HepG2 (cell line): ENCODE measurements at regions not wholly inside any gene's neighbourhood (a gene's known extent, or its start where the extent isn't known, plus 50 kb on each side); places are given as distances from the start of the nearest gene placed in this dataset.

Source experiments
- ATAC-seq: fragments of 200-7000 bp; cut with Tn5 transposase; 3 replicates; pipeline ENCODE4 v1.9.1; 2020; ENCODE audit warnings: mild to moderate bottlenecking, moderate library complexity
- BruUV-seq: library from RNA; stranded (reverse); fragments of 400-500 nt; replicated peaks from 2 replicates; lab custom pipeline; 2021; lab: Mats Ljungman, UMichigan
- CTCF ChIA-PET: fragments of 300-600 bp; formaldehyde crosslinking; extraction: SDS; loops from one replicate; lab custom pipeline; 2021; ENCODE audit warnings: low total read pairs, inconsistent platforms, low intra/inter-chr PET ratio; lab: Yijun Ruan, JAX
- POLR2A ChIA-PET: fragments of 350-600 bp; sonication (Branson Sonifier 250); formaldehyde crosslinking; loops from one replicate; lab custom pipeline; 2020; ENCODE audit warnings: antibody characterized with exemption, inconsistent platforms; lab: Yijun Ruan, JAX
- DNase-seq: peaks from one replicate; pipeline ENCODE4 v3.0.0-alpha.2; 2015; ENCODE audit warnings: low spot score
- FAIRE-seq: peaks from 3 replicates; lab custom pipeline; 2011; peaks lifted over from hg19 to GRCh38; lab: Jason Lieb, UNC
- H2AFZ ChIP-seq: one replicate; pipeline ENCODE4 v1.6.1; 2011; ENCODE audit warnings: low read length, inconsistent platforms
- H3K27ac ChIP-seq: fragments of 300-600 bp; 3 replicates; pipeline ENCODE4 v1.8.0; 2011; ENCODE audit warnings: mixed run types, mild to moderate bottlenecking, mixed read lengths, low read length, inconsistent platforms; ENCODE audit not compliant: insufficient read depth; ENCODE audit errors: extremely low read length
- H3K27me3 ChIP-seq, 2 experiments: fragments of 200-600 bp in 1 of 2; 2 replicates in 1 of 2; 3 replicates in 1 of 2; pipeline versions ENCODE4 v1.6.0 to v1.8.0; 2011; ENCODE audit warnings: low read length in 2 of 2, mild to moderate bottlenecking in 2 of 2, moderate library complexity in 2 of 2, inconsistent platforms in 1 of 2; ENCODE audit not compliant: insufficient read depth in 2 of 2, control insufficient read depth in 1 of 2
- H3K36me3 ChIP-seq, 2 experiments: fragments of 200-600 bp in 1 of 2; replicated peaks in 1 of 2; 2 replicates in 1 of 2; 3 replicates in 1 of 2; pipeline versions ENCODE4 v1.5.1 to v1.8.0; 2011; ENCODE audit warnings: low read length in 2 of 2, inconsistent platforms in 1 of 2; ENCODE audit not compliant: insufficient read depth in 2 of 2, control insufficient read depth in 1 of 2
- H3K4me1 ChIP-seq: 2 replicates; pipeline ENCODE4 v1.5.1; 2012; ENCODE audit warnings: low read length, inconsistent platforms; ENCODE audit not compliant: insufficient read depth
- H3K4me2 ChIP-seq: 2 replicates; pipeline ENCODE4 v1.6.0; 2011; ENCODE audit warnings: low read depth, low read length, inconsistent platforms
- H3K4me3 ChIP-seq, 3 experiments: fragments of 200-600 bp in 1 of 3; sonication (generic), shearing (Covaris generic) in 1 of 3; replicated peaks in 1 of 3; 2 replicates each; pipeline ENCODE4 v1.5.1; 2011 to 2016; ENCODE audit warnings: low read length in 3 of 3, inconsistent platforms in 2 of 3, low read depth in 2 of 3, mild to moderate bottlenecking in 2 of 3, control low read depth in 1 of 3, mixed read lengths in 1 of 3; ENCODE audit not compliant: insufficient read depth in 1 of 3
- H3K79me2 ChIP-seq: one replicate; pipeline ENCODE4 v1.6.1; 2011; ENCODE audit warnings: low read length, inconsistent platforms; ENCODE audit not compliant: insufficient read depth
- H3K9ac ChIP-seq: 2 replicates; pipeline ENCODE4 v1.6.0; 2011; ENCODE audit warnings: mild to moderate bottlenecking, low read depth, low read length, inconsistent platforms; ENCODE audit not compliant: insufficient read depth
- H3K9me3 ChIP-seq: 2 replicates; pipeline ENCODE4 v1.5.1; 2012; ENCODE audit warnings: mild to moderate bottlenecking, low read length
- H4K20me1 ChIP-seq: 2 replicates; pipeline ENCODE4 v1.6.0; 2011; ENCODE audit warnings: inconsistent platforms, mild to moderate bottlenecking, low read length, moderate library complexity; ENCODE audit not compliant: insufficient read depth
- ATRX ChIP-seq: sonication (generic); formaldehyde crosslinking; IDR thresholded peaks from 2 replicates; pipeline ENCODE4 v1.4.0; 2020; ENCODE audit warnings: missing genetic modification reagents, borderline replicate concordance
- BORCS8-MEF2B ChIP-seq: sonication (generic); formaldehyde crosslinking; IDR thresholded peaks from 2 replicates; pipeline ENCODE4 v1.8.0; 2022; ENCODE audit warnings: mild to moderate bottlenecking, missing genetic modification reagents
- CREM ChIP-seq, 2 experiments: sonication (generic) in 1 of 2; formaldehyde crosslinking in 1 of 2; IDR thresholded peaks; 2 replicates each; pipeline versions ENCODE4 v1.4.0 to v1.6.1; 2016 to 2020; ENCODE audit warnings: antibody characterized with exemption in 1 of 2, mild to moderate bottlenecking in 1 of 2, missing genetic modification reagents in 1 of 2
- EHMT2 ChIP-seq: fragments of 200-600 bp; sonication (generic); IDR thresholded peaks from 2 replicates; pipeline ENCODE4 v1.7.0; 2017; ENCODE audit warnings: antibody characterized with exemption, low read depth, low read length, borderline replicate concordance
- HDAC6 ChIP-seq: fragments of 200-600 bp; sonication (generic); IDR thresholded peaks from 2 replicates; pipeline ENCODE4 v1.7.0; 2017; ENCODE audit warnings: mild to moderate bottlenecking, antibody characterized with exemption, low read length, low read depth
- KLF6 ChIP-seq: IDR thresholded peaks from 2 replicates; pipeline ENCODE4 v1.8.0; 2016; ENCODE audit warnings: missing biosample characterization, missing genetic modification reagents
- RXRA ChIP-seq: sonication (generic); formaldehyde crosslinking; IDR thresholded peaks from 2 replicates; pipeline ENCODE4 v1.5.1; 2020; ENCODE audit warnings: missing genetic modification reagents
- SP140L ChIP-seq: sonication (generic); formaldehyde crosslinking; IDR thresholded peaks from 2 replicates; pipeline ENCODE4 v1.4.0; 2020; ENCODE audit warnings: missing genetic modification reagents, borderline replicate concordance
- SPEN ChIP-seq: sonication (generic); formaldehyde crosslinking; IDR thresholded peaks from 2 replicates; pipeline ENCODE4 v1.5.1; 2020; ENCODE audit warnings: low read depth, mild to moderate bottlenecking, missing genetic modification reagents
- ZNF343 ChIP-seq: sonication (generic); formaldehyde crosslinking; IDR thresholded peaks from 2 replicates; pipeline ENCODE4 v1.4.0; 2020; ENCODE audit warnings: mild to moderate bottlenecking, missing genetic modification reagents
- ZNF605 ChIP-seq: sonication (generic); formaldehyde crosslinking; IDR thresholded peaks from 2 replicates; pipeline ENCODE4 v1.8.0; 2022; ENCODE audit warnings: mild to moderate bottlenecking, missing genetic modification reagents
- ZNF619 ChIP-seq: sonication (generic); formaldehyde crosslinking; IDR thresholded peaks from 2 replicates; pipeline ENCODE4 v1.4.0; 2020; ENCODE audit warnings: mild to moderate bottlenecking, missing genetic modification reagents
- ZNF687 ChIP-seq: sonication (generic); formaldehyde crosslinking; IDR thresholded peaks from 2 replicates; pipeline ENCODE4 v1.5.1; 2020; ENCODE audit warnings: mild to moderate bottlenecking, missing genetic modification reagents, moderate library complexity
- ZNF761 ChIP-seq: sonication (generic); formaldehyde crosslinking; conservative IDR thresholded peaks from 2 replicates; pipeline ENCODE4 v1.4.0; 2020; ENCODE audit warnings: mild to moderate bottlenecking, missing genetic modification reagents
- ZSCAN29 ChIP-seq: sonication (generic); formaldehyde crosslinking; conservative IDR thresholded peaks from 2 replicates; pipeline ENCODE4 v1.4.0; 2020; ENCODE audit warnings: mild to moderate bottlenecking, missing genetic modification reagents
- WGBS: methylation state at CpG from one replicate; pipeline ENCODE4 v1.1.6; 2017; ENCODE audit warnings: low lambda C conversion rate; 5-methylcytosine and 5-hydroxymethylcytosine counted together
- in situ Hi-C: cut with HindIII; loops from 2 replicates; pipeline ENCODE4 v1.10.0; 2017; ENCODE audit warnings: low pct_unique_long_range_greater_than_20kb; ENCODE audit not compliant: extremely low pct_ligation_motif_present
- intact Hi-C: fragments of 100-400 bp; cut with micrococcal nuclease; formaldehyde crosslinking; loops from one replicate; pipeline ENCODE4 v1.10.0; 2022; ENCODE audit not compliant: unreplicated experiment
- TF ChIP-seq, protein P1 (sequence below): sonication (generic); formaldehyde crosslinking; IDR thresholded peaks from 2 replicates; pipeline ENCODE4 v1.5.0; 2020; ENCODE audit warnings: missing genetic modification reagents, mild to moderate bottlenecking, borderline replicate concordance
- TF ChIP-seq, protein P2 (sequence below): sonication (generic); formaldehyde crosslinking; IDR thresholded peaks from 2 replicates; pipeline ENCODE4 v1.8.1; 2023; ENCODE audit warnings: mild to moderate bottlenecking, missing genetic modification reagents
- TF ChIP-seq, protein P3 (sequence below): sonication (generic); formaldehyde crosslinking; IDR thresholded peaks from 2 replicates; pipeline ENCODE4 v1.5.0; 2020; ENCODE audit warnings: mild to moderate bottlenecking, missing genetic modification reagents

GRCh38 chr12:102602521-102602920, 122.2 kb upstream of the IGF1 start:
- no peak overlapping the region for H3K27ac ChIP-seq
- ChIA-PET POLR2A (no interaction called here), CTCF (no interaction called here)
- BruUV-seq = no TSS peak
- H2AFZ ChIP-seq = no peak overlapping the region
- intact Hi-C loops = no loop called here
- H3K4me2 ChIP-seq = no peak overlapping the region
- DNase-seq (no peak), ATAC-seq (no peak), FAIRE-seq (no peak)
- in situ Hi-C loops = no loop called here
- no peaks in the 10 kb centered on the region for H3K36me3 ChIP-seq
- H3K4me1 ChIP-seq = no peaks in the 10 kb centered on the region
- H3K9me3 ChIP-seq = no peaks in the 10 kb centered on the region
- no peak overlapping the region for H3K9ac ChIP-seq
- no peaks in the 10 kb centered on the region for H3K79me2 ChIP-seq
- no peaks in the 10 kb centered on the region; a peak in 1 of 5 replicates for H3K27me3 ChIP-seq
- no CpG with 5 or more reads among the region's 1 CpG for WGBS
- no peak overlapping the region for H3K4me3 ChIP-seq
- no peaks in the 10 kb centered on the region for H4K20me1 ChIP-seq
- TF ChIP-seq ZNF687 (CRISPR knock-in tag) = no peak
- TF ChIP-seq ZSCAN29 (CRISPR knock-in tag) = no peak
- TF ChIP-seq KLF6 (CRISPR knock-in tag) = no peak
- TF ChIP-seq, protein P1, sequence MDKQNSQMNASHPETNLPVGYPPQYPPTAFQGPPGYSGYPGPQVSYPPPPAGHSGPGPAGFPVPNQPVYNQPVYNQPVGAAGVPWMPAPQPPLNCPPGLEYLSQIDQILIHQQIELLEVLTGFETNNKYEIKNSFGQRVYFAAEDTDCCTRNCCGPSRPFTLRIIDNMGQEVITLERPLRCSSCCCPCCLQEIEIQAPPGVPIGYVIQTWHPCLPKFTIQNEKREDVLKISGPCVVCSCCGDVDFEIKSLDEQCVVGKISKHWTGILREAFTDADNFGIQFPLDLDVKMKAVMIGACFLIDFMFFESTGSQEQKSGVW = no peak
- no peak for TF ChIP-seq BORCS8-MEF2B (CRISPR knock-in tag)
- TF ChIP-seq HDAC6 = no peak
- no peak for TF ChIP-seq RXRA (CRISPR knock-in tag)
- TF ChIP-seq CREM (IDR thresholded peaks at IDR 0.05) = no peak
- TF ChIP-seq CREM (CRISPR knock-in tag; IDR thresholded peaks at IDR 0.05) = no peak
- TF ChIP-seq SPEN (CRISPR knock-in tag) = no peak
- no peak for TF ChIP-seq ZNF343 (CRISPR knock-in tag)
- TF ChIP-seq ATRX (CRISPR knock-in tag) = no peak
- TF ChIP-seq, protein P2, sequence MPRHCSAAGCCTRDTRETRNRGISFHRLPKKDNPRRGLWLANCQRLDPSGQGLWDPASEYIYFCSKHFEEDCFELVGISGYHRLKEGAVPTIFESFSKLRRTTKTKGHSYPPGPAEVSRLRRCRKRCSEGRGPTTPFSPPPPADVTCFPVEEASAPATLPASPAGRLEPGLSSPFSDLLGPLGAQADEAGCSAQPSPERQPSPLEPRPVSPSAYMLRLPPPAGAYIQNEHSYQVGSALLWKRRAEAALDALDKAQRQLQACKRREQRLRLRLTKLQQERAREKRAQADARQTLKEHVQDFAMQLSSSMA (CRISPR knock-in tag) = no peak
- TF ChIP-seq, protein P3, sequence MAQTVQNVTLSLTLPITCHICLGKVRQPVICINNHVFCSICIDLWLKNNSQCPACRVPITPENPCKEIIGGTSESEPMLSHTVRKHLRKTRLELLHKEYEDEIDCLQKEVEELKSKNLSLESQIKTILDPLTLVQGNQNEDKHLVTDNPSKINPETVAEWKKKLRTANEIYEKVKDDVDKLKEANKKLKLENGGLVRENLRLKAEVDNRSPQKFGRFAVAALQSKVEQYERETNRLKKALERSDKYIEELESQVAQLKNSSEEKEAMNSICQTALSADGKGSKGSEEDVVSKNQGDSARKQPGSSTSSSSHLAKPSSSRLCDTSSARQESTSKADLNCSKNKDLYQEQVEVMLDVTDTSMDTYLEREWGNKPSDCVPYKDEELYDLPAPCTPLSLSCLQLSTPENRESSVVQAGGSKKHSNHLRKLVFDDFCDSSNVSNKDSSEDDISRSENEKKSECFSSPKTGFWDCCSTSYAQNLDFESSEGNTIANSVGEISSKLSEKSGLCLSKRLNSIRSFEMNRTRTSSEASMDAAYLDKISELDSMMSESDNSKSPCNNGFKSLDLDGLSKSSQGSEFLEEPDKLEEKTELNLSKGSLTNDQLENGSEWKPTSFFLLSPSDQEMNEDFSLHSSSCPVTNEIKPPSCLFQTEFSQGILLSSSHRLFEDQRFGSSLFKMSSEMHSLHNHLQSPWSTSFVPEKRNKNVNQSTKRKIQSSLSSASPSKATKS = no peak
- TF ChIP-seq ZNF619 (CRISPR knock-in tag) = no peak
- no peak for TF ChIP-seq EHMT2
- no peak for TF ChIP-seq ZNF605 (CRISPR knock-in tag)
- TF ChIP-seq ZNF761 (CRISPR knock-in tag) = no peak
- TF ChIP-seq SP140L (CRISPR knock-in tag) = no peak
